Heart left ventricle (tissue), 13 donors: ENCODE measurements at regions not wholly inside any gene's neighbourhood (a gene's known extent, or its start where the extent isn't known, plus 50 kb on each side); places are given as distances from the start of the nearest gene placed in this dataset.

ENCODE experiments used
- POLR2A ChIP-seq, 2 donors: fragments of 450-650 bp; IDR thresholded peaks; one replicate each; pipeline ENCODE4 v1.6.1; 2017; ENCODE audit warnings: antibody characterized with exemption in 2 of 2, mild to moderate bottlenecking in 2 of 2, moderate library complexity in 2 of 2
- TF ChIP-seq, protein P1 (sequence below), 12 donors: fragments of 200-600 bp; sonication (generic) in 4 of 12; IDR thresholded peaks; one replicate each; pipeline versions ENCODE4 v1.5.0 to v1.8.0; 2018 to 2022; ENCODE audit warnings: antibody characterized with exemption in 12 of 12, mild to moderate bottlenecking in 5 of 12
- donor health status: ischemic (EF 13 %, LVEDD 7.1; RV severe dilation, severe dysfunction).
- donor health status: DM: no; HTN: yes; CAD: no.
- donor health status: DM: no; HTN: no; CAD: no.
- donor health status: ischemic (EF 25% LVEDD 6.9; RV normal size, moderate dysfunction).
- donor health status: ischemic (EF 25% LVEDD 5.7; RV mildly dilated, moderate dysfunction).
- donor health status: ischemic (EF 35%, LVEDD 5.7; RV mildly dilated, moderate dysfunction).
- donor health status: nonischemic (EF 11% LVEDD 7.7; RV severe dilation, severe dysfunction).
- donor health status: DM: yes; HTN: yes; CAD: no.
- donor health status: PGD.
- donor health status: ischemic (EF 29% LVEDD 5.4; RV normal size, mild dysfunction).
- donor health status: nonischemic (EF 23%, LVEDD 6.1; RV moderate dilation, normal function).

DNA sequence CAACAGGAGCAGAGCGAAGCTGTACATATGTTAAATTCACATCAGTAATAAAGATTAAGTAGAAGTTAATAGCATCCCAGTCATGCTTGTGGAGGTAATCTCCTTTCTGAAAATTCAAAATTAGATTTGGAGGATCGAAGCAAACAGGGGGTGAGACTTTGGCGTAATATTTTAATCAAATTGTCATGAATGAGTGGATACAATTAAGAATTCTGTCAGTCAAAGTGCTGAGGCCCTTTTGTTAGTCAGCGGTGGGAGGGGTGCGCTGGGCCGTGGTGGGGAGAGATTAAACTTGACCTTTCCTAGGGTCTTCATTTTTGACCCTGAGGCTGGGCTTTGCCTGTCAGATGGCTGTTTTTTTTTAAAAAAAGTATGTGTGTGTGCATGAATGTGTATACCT lies 226.7 kb downstream of the VRK1 start:
- TF ChIP-seq, protein P1, sequence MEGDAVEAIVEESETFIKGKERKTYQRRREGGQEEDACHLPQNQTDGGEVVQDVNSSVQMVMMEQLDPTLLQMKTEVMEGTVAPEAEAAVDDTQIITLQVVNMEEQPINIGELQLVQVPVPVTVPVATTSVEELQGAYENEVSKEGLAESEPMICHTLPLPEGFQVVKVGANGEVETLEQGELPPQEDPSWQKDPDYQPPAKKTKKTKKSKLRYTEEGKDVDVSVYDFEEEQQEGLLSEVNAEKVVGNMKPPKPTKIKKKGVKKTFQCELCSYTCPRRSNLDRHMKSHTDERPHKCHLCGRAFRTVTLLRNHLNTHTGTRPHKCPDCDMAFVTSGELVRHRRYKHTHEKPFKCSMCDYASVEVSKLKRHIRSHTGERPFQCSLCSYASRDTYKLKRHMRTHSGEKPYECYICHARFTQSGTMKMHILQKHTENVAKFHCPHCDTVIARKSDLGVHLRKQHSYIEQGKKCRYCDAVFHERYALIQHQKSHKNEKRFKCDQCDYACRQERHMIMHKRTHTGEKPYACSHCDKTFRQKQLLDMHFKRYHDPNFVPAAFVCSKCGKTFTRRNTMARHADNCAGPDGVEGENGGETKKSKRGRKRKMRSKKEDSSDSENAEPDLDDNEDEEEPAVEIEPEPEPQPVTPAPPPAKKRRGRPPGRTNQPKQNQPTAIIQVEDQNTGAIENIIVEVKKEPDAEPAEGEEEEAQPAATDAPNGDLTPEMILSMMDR (IDR thresholded peaks at IDR 0.05) = no peak
- no peak for TF ChIP-seq POLR2A (IDR thresholded peaks at IDR 0.05)
